Body of pancreas (tissue), 4 donors: ENCODE measurements at regions not wholly inside any gene's neighbourhood (a gene's known extent, or its start where the extent isn't known, plus 50 kb on each side); places are given as distances from the start of the nearest gene placed in this dataset.

Source experiments
- CTCF ChIP-seq, 7 experiments: fragments of 450-650 bp in 4 of 7; fragments of 200-600 bp in 3 of 7; sonication (generic) in 3 of 7; IDR thresholded peaks; one replicate each; pipeline ENCODE4 v1.5.1; 2016 to 2019; ENCODE audit warnings: antibody characterized with exemption in 7 of 7
- POLR2A ChIP-seq, 3 donors: fragments of 450-650 bp; IDR thresholded peaks; one replicate each; pipeline ENCODE4 v1.6.1; 2016; ENCODE audit warnings: antibody characterized with exemption in 3 of 3, mild to moderate bottlenecking in 2 of 3

- TF ChIP-seq CTCF (IDR thresholded peaks at IDR 0.05) (no peak), POLR2A (IDR thresholded peaks at IDR 0.05) (no peak)
Observed at GRCh38 chr3:178002113-178002512, 534.1 kb upstream of the KCNMB2 start.
